CD4-positive, alpha-beta T cell (primary cell): ENCODE measurements at regions not wholly inside any gene's neighbourhood (a gene's known extent, or its start where the extent isn't known, plus 50 kb on each side); places are given as distances from the start of the nearest gene placed in this dataset.

Experiments
- ATAC-seq: fragments of 200-7000 bp; cut with Tn5 transposase; one replicate; pipeline ENCODE4 v1.10.0; 2022; ENCODE audit warnings: mild to moderate bottlenecking; ENCODE audit not compliant: poor library complexity
- CTCF ChIA-PET: fragments of 350-600 bp; sonication (Branson Sonifier 250); formaldehyde crosslinking; loops from one replicate; lab custom pipeline; 2021; ENCODE audit warnings: antibody characterized with exemption, inconsistent platforms; lab: Charles Lee
- POLR2A ChIA-PET: fragments of 350-600 bp; sonication (Branson Sonifier 250); formaldehyde crosslinking; loops from one replicate; lab custom pipeline; 2021; ENCODE audit warnings: antibody characterized with exemption, inconsistent platforms; lab: Charles Lee
- DNase-seq, 14 experiments: peaks; one replicate each; pipeline ENCODE4 v3.0.0-alpha.2; 2013 to 2020; ENCODE audit warnings: mixed read lengths in 2 of 14
- H3K27ac ChIP-seq, 2 donors: one replicate each; pipeline versions ENCODE4 v1.5.1 to v1.7.0; 2013; ENCODE audit warnings: low read length in 2 of 2, low read depth in 1 of 2, mild to moderate bottlenecking in 1 of 2
- H3K27me3 ChIP-seq, 2 experiments: 1 replicate in 1 of 2; 2 replicates in 1 of 2; pipeline versions ENCODE4 v1.6.1 to v1.7.0; 2013; ENCODE audit warnings: low read length in 2 of 2, control low read depth in 1 of 2, mild to moderate bottlenecking in 1 of 2, moderate library complexity in 1 of 2; ENCODE audit not compliant: insufficient read depth in 2 of 2, control insufficient read depth in 1 of 2
- H3K36me3 ChIP-seq: one replicate; pipeline ENCODE4 v1.6.1; 2013; ENCODE audit warnings: low read length, control low read depth; ENCODE audit not compliant: insufficient read depth
- H3K4me1 ChIP-seq: one replicate; pipeline ENCODE4 v1.6.1; 2013; ENCODE audit warnings: low read length, control low read depth; ENCODE audit not compliant: insufficient read depth
- H3K4me3 ChIP-seq: one replicate; pipeline ENCODE4 v1.5.1; 2013; ENCODE audit warnings: mild to moderate bottlenecking, low read length, moderate library complexity
- H3K9me3 ChIP-seq, 2 experiments: 1 replicate in 1 of 2; 2 replicates in 1 of 2; pipeline versions ENCODE4 v1.6.1 to v1.7.0; 2013; ENCODE audit warnings: low read length in 2 of 2, mild to moderate bottlenecking in 2 of 2, control low read depth in 1 of 2, moderate library complexity in 1 of 2; ENCODE audit not compliant: control insufficient read depth in 1 of 2, insufficient read depth in 1 of 2
- H3K27ac Mint-ChIP-seq: one replicate; pipeline ENCODE4 v1.8.0; 2020; ENCODE audit warnings: mixed read lengths
- H3K27me3 Mint-ChIP-seq: one replicate; pipeline ENCODE4 v1.8.0; 2021; ENCODE audit warnings: mixed read lengths
- H3K36me3 Mint-ChIP-seq: one replicate; pipeline ENCODE4 v1.8.0; 2021; ENCODE audit warnings: low read depth, mixed read lengths
- H3K4me1 Mint-ChIP-seq: one replicate; pipeline ENCODE4 v1.8.0; 2021; ENCODE audit warnings: low read depth, mixed read lengths
- H3K4me3 Mint-ChIP-seq: one replicate; pipeline ENCODE4 v1.8.0; 2020; ENCODE audit warnings: mild to moderate bottlenecking, mixed read lengths
- H3K9me3 Mint-ChIP-seq: one replicate; pipeline ENCODE4 v1.8.0; 2020; ENCODE audit warnings: mixed read lengths
- intact Hi-C, 2 experiments: fragments of 100-400 bp; cut with DNase I in 1 of 2; cut with micrococcal nuclease in 1 of 2; formaldehyde crosslinking; loops; one replicate each; pipeline versions ENCODE4 v1.15.1 to v1.9.0; 2023 to 2025; cut with DNase I, micrococcal nuclease
- TF ChIP-seq, protein P1 (sequence below): fragments of 200-600 bp; IDR thresholded peaks from one replicate; pipeline ENCODE4 v1.8.0; 2022; ENCODE audit warnings: antibody characterized with exemption, mild to moderate bottlenecking

DNA sequence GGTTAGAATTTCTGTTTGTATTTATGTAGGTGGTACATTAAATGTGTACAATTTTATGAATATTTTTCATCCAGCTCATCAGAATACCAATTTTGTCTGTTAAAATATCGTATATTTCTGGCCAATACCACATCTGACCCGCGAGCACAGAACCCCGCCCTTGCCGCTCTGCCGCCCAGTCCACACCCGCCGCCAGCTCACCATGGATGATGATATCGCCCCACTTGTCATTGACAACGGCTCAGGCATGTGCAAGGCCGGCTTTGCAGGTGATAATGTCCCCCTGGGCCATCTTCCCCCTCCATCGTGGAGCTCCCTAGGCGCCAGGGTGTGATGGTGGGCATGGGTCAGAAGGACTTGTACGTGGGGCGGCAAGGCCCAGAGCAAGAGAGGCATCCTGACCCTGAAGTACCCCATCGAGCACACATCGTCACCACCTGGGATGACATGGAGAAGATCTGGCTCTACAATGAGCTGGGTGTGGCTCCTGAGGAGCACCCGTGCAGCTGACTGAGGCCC lies 153.2 kb downstream of the CAVIN4 start:
- H3K27me3 Mint-ChIP-seq: no peaks in the 10 kb centered on the region
- peaks cover 2% of the 10 kb centered on the region for H3K9me3 Mint-ChIP-seq
- CTCF ChIA-PET: no interaction called here
- Histone ChIP-seq H3K27ac (no peak overlapping the region), H3K9me3 (peaks cover 0 to 12% of the 10 kb centered on the region in 2 experiments), H3K27me3 (peaks cover 0 to 2% of the 10 kb centered on the region in 2 experiments), H3K4me1 (no peaks in the 10 kb centered on the region), H3K4me3 (no peak overlapping the region), H3K36me3 (no peaks in the 10 kb centered on the region)
- intact Hi-C loops: no loop called here
- H3K4me3 Mint-ChIP-seq: no peak overlapping the region
- no peak for ATAC-seq
- H3K36me3 Mint-ChIP-seq: no peaks in the 10 kb centered on the region
- H3K27ac Mint-ChIP-seq: no peak overlapping the region
- no peak for DNase-seq
- POLR2A ChIA-PET: no interaction called here
- TF ChIP-seq, protein P1, sequence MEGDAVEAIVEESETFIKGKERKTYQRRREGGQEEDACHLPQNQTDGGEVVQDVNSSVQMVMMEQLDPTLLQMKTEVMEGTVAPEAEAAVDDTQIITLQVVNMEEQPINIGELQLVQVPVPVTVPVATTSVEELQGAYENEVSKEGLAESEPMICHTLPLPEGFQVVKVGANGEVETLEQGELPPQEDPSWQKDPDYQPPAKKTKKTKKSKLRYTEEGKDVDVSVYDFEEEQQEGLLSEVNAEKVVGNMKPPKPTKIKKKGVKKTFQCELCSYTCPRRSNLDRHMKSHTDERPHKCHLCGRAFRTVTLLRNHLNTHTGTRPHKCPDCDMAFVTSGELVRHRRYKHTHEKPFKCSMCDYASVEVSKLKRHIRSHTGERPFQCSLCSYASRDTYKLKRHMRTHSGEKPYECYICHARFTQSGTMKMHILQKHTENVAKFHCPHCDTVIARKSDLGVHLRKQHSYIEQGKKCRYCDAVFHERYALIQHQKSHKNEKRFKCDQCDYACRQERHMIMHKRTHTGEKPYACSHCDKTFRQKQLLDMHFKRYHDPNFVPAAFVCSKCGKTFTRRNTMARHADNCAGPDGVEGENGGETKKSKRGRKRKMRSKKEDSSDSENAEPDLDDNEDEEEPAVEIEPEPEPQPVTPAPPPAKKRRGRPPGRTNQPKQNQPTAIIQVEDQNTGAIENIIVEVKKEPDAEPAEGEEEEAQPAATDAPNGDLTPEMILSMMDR: no peak
- H3K4me1 Mint-ChIP-seq: no peaks in the 10 kb centered on the region

DNA sequence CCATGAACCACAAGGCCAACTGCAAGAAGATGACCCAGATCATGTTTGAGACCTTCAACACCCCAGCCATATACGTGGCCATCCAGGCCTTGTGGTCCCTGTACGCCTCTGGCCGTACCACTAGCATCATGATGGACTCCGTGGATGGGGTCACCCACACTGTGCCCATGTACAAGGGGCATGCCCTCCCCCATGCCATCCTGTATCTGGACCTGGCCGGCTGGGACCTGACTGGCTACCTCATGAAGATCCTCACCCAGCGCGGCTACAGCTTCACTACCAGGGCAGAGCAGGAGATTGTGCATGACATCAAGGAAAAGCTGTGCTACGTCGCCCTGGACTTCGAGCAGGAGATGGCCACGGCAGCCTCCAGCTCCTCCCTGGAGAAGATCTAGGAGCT lies 153.7 kb downstream of the CAVIN4 start:
- Mint-ChIP-seq H3K36me3 (no peaks in the 10 kb centered on the region), H3K4me3 (no peak overlapping the region), H3K4me1 (no peaks in the 10 kb centered on the region), H3K27ac (no peak overlapping the region), H3K27me3 (no peaks in the 10 kb centered on the region), H3K9me3 (peaks cover 5% of the 10 kb centered on the region)
- Histone ChIP-seq H3K27ac (no peak overlapping the region), H3K4me3 (no peak overlapping the region), H3K36me3 (no peaks in the 10 kb centered on the region), H3K27me3 (peaks cover 0 to 2% of the 10 kb centered on the region in 2 experiments), H3K4me1 (no peaks in the 10 kb centered on the region), H3K9me3 (peaks cover 0 to 12% of the 10 kb centered on the region in 2 experiments)
- TF ChIP-seq, protein P1: no peak
- ChIA-PET POLR2A (no interaction called here), CTCF (no interaction called here)
- intact Hi-C loops: no loop called here
- no peak for ATAC-seq
- DNase-seq: no peak

GRCh38 chr9:100739208-100739607 lies 161.3 kb downstream of the CAVIN4 start:
- no peak for DNase-seq
- Histone ChIP-seq H3K36me3 (no peaks in the 10 kb centered on the region), H3K4me3 (no peak overlapping the region), H3K27me3 (no peaks in the 10 kb centered on the region), H3K9me3 (peaks cover 0 to 10% of the 10 kb centered on the region in 2 experiments), H3K4me1 (no peaks in the 10 kb centered on the region), H3K27ac (no peak overlapping the region)
- H3K4me1 Mint-ChIP-seq: no peaks in the 10 kb centered on the region
- TF ChIP-seq, protein P1: no peak
- no peak overlapping the region for H3K27ac Mint-ChIP-seq
- intact Hi-C loops: no loop called here
- no peak for ATAC-seq
- no peaks in the 10 kb centered on the region for H3K27me3 Mint-ChIP-seq
- peaks cover 15% of the 10 kb centered on the region for H3K9me3 Mint-ChIP-seq
- H3K36me3 Mint-ChIP-seq: no peaks in the 10 kb centered on the region
- ChIA-PET POLR2A (no interaction called here), CTCF (no interaction called here)
- H3K4me3 Mint-ChIP-seq: no peak overlapping the region
